Naive thymus-derived CD8-positive, alpha-beta T cell (primary cell): ENCODE measurements at regions not wholly inside any gene's neighbourhood (a gene's known extent, or its start where the extent isn't known, plus 50 kb on each side); places are given as distances from the start of the nearest gene placed in this dataset.
A peak's percentile ranks its signal among the peaks of the same experiment; 100 is the strongest.

ENCODE experiments used
- ATAC-seq, 2 donors: fragments of 150-1000 bp; cut with Tn5 transposase in 1 of 2; sonication (Bioruptor Pico), chemical (Tn5 transposase) in 1 of 2; 1 replicate in 1 of 2; 2 replicates in 1 of 2; pipeline ENCODE4 v1.10.0; 2021; ENCODE audit warnings: mild to moderate bottlenecking in 2 of 2, moderate library complexity in 2 of 2
- POLR2A ChIA-PET: fragments of 350-600 bp; sonication (Branson Sonifier 250); formaldehyde crosslinking; loops from one replicate; lab custom pipeline; 2021; ENCODE audit warnings: antibody characterized with exemption; lab: Charles Lee
- DNase-seq, 10 donors: peaks; one replicate each; pipeline versions ENCODE4 v3.0.0 to v3.0.0-alpha.2; 2020 to 2022
- H3K27ac Mint-ChIP-seq, 10 donors: one replicate each; pipeline ENCODE4 v1.8.0; 2020 to 2022; ENCODE audit warnings: mild to moderate bottlenecking in 10 of 10, mixed read lengths in 10 of 10, moderate library complexity in 4 of 10, inconsistent platforms in 1 of 10
- H3K27me3 Mint-ChIP-seq, 5 donors: one replicate each; pipeline ENCODE4 v1.8.0; 2021 to 2022; ENCODE audit warnings: mixed read lengths in 5 of 5
- H3K36me3 Mint-ChIP-seq, 3 donors: one replicate each; pipeline ENCODE4 v1.8.0; 2020 to 2022; ENCODE audit warnings: mixed read lengths in 3 of 3, mild to moderate bottlenecking in 2 of 3, inconsistent platforms in 1 of 3
- H3K4me1 Mint-ChIP-seq, 4 donors: one replicate each; pipeline ENCODE4 v1.8.0; 2021 to 2022; ENCODE audit warnings: mixed read lengths in 4 of 4
- H3K4me3 Mint-ChIP-seq, 10 donors: one replicate each; pipeline ENCODE4 v1.8.0; 2020 to 2022; ENCODE audit warnings: mild to moderate bottlenecking in 10 of 10, mixed read lengths in 10 of 10, moderate library complexity in 6 of 10, inconsistent platforms in 1 of 10
- H3K9me3 Mint-ChIP-seq, 9 donors: one replicate each; pipeline ENCODE4 v1.8.0; 2020 to 2022; ENCODE audit warnings: mixed read lengths in 9 of 9, mild to moderate bottlenecking in 3 of 9, inconsistent platforms in 1 of 9, moderate library complexity in 1 of 9

DNA sequence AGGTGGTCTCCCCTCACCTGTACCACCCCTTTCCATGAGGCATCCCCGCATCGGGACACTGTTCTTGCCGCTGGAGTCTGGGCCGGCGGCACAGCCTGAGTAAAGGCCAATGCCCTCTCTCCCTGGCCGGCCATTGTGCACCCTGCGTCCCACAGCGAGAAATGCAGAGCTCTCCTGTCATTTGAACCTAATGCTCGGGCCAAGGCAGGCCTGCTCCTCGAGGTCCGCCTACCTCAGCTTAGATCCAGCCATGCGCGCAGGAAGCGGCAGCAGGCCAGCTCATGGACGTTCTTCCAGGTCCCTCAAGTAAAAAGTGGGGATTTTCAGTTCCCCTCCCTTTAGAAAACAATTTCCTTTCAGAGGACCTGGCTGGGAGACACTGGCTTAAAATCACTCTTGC, 135.0 kb downstream of the HSD17B3 start:
- POLR2A ChIA-PET: no interaction called here
- Mint-ChIP-seq H3K4me3 (no peak overlapping the region), H3K27me3 (peaks cover 0 to 3% (median 0%) of the 10 kb centered on the region in 5 donors), H3K36me3 (peaks cover 0 to 3% (median 0%) of the 10 kb centered on the region in 3 donors), H3K4me1 (no peaks in the 10 kb centered on the region), H3K27ac (no peak overlapping the region), H3K9me3 (no peaks in the 10 kb centered on the region)
- DNase-seq (no peak), ATAC-seq (no peak)

DNA sequence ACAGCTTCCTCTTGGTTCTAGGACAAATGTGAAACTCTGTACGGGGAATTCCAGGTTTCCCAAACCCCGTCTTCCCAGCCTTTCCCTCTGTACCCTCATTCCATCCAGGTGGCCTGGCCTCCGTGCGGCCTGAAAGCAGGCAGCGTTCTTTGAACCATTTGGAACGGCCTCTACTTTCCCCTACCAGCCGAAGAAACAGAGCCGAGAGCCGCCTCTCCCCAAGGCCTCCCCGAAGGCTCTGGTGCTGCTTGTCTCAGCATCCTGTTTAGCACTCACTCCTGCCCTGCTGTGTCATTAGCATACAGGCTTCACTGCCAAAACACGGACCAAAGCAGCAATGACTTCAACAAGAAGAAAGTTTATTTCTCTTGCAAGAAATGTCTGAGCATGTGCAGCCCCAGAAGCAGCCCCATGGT, 137.7 kb downstream of the HSD17B3 start:
- POLR2A ChIA-PET: no interaction called here
- H3K27ac Mint-ChIP-seq: no peak overlapping the region

DNA sequence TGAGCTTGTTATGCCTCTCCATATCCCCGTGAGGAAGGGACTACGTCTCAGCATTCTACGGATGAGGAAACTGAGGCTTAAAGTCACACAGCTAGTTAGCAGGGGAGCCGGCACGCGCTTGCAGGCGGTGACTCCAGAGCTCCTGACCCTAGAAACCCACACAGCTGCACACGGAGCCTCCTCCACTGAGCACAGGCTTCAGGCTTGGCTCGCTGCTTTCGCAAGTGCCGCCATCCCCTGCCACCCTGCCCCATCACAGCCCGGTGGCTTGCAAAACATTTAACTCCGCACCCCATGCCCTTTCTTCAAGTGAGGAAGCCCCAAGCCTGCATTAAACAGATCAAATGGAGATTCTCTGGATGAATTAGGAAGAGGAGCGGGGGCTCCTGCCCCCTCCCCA, 138.3 kb downstream of the HSD17B3 start:
- ATAC-seq (no peak), DNase-seq (no peak)
- POLR2A ChIA-PET: interaction anchor here (0.6 kb wide), 1 partner anchor 59 kb away, joined by 3 read pairs; no protein-coding TSS in a partner anchor
- Mint-ChIP-seq H3K4me1 (peaks cover 2 to 8% (median 7%) of the 10 kb centered on the region in 4 donors), H3K36me3 (peaks cover 0 to 3% (median 0%) of the 10 kb centered on the region in 3 donors), H3K27me3 (no peaks in the 10 kb centered on the region), H3K4me3 (no peak overlapping the region), H3K27ac (no peak overlapping the region), H3K9me3 (peaks cover 0 to 2% (median 0%) of the 10 kb centered on the region in 9 donors)

More for the DNA sequence above, 137.7 kb downstream of the HSD17B3 start:
- Mint-ChIP-seq H3K4me1 (peaks cover 0 to 2% (median 2%) of the 10 kb centered on the region in 4 donors), H3K4me3 (no peak overlapping the region), H3K36me3 (peaks cover 0 to 3% (median 0%) of the 10 kb centered on the region in 3 donors), H3K9me3 (peaks cover 0 to 2% (median 0%) of the 10 kb centered on the region in 9 donors), H3K27me3 (no peaks in the 10 kb centered on the region)
- no peak for DNase-seq
- no peak for ATAC-seq

GRCh38 chr9:96163161-96163560, 138.8 kb downstream of the HSD17B3 start:
- Mint-ChIP-seq H3K4me1 (peaks cover 4 to 12% (median 11%) of the 10 kb centered on the region in 4 donors), H3K4me3 (no peak overlapping the region), H3K9me3 (peaks cover 0 to 2% (median 0%) of the 10 kb centered on the region in 9 donors), H3K36me3 (peaks cover 0 to 3% (median 0%) of the 10 kb centered on the region in 3 donors), H3K27ac (no peak overlapping the region), H3K27me3 (no peaks in the 10 kb centered on the region)
- POLR2A ChIA-PET: interaction anchor here (0.6 kb wide), 1 partner anchor 58 kb away, joined by 3 read pairs; no protein-coding TSS in a partner anchor
- ATAC-seq: no peak
- DNase-seq: no peak

DNA sequence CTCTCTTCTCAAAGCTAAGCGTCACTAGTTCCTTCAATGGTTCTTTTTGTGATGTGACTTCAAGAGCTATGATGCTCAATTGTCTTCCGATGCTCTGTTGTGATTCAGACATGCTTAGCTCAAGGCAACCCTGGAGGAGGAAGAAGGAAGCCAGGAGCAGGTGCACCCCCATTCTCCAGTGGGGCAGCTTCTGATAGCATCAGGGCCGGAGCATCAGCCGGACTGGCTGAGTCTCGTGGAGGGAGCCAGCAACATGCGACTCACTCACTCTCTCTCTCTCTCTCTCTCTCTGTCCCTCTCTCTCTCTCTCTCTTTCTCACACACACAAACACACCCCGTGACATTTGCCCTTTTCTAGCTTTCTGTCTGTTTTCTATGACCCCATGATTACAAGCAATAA, 140.2 kb downstream of the HSD17B3 start:
- H3K4me3 Mint-ChIP-seq: no peak overlapping the region
- peak overlapping the region in 1 of 10 donors; percentile 12 for H3K27ac Mint-ChIP-seq
- peaks cover 7 to 19% (median 16%) of the 10 kb centered on the region in 4 donors for H3K4me1 Mint-ChIP-seq
- no peak for DNase-seq
- ATAC-seq: no peak
- H3K36me3 Mint-ChIP-seq: no peaks in the 10 kb centered on the region
- peaks cover 0 to 2% (median 0%) of the 10 kb centered on the region in 9 donors for H3K9me3 Mint-ChIP-seq
- H3K27me3 Mint-ChIP-seq: peaks cover 0 to 6% (median 0%) of the 10 kb centered on the region in 5 donors
- POLR2A ChIA-PET: no interaction called here

GRCh38 chr9:96160866-96161265, 141.1 kb downstream of the HSD17B3 start:
- ATAC-seq: no peak
- POLR2A ChIA-PET: no interaction called here
- peaks cover 0 to 9% (median 0%) of the 10 kb centered on the region in 5 donors for H3K27me3 Mint-ChIP-seq
- H3K36me3 Mint-ChIP-seq: no peaks in the 10 kb centered on the region
- H3K4me3 Mint-ChIP-seq: no peak overlapping the region
- peaks cover 7 to 21% (median 16%) of the 10 kb centered on the region in 4 donors for H3K4me1 Mint-ChIP-seq
- no peak for DNase-seq
- H3K9me3 Mint-ChIP-seq: peaks cover 0 to 2% (median 0%) of the 10 kb centered on the region in 9 donors
- H3K27ac Mint-ChIP-seq: no peak overlapping the region

- POLR2A ChIA-PET: no interaction called here
- ATAC-seq (no peak), DNase-seq (no peak)
- Mint-ChIP-seq H3K4me1 (peaks cover 7 to 21% (median 16%) of the 10 kb centered on the region in 4 donors), H3K27me3 (peaks cover 0 to 9% (median 0%) of the 10 kb centered on the region in 5 donors), H3K27ac (no peak overlapping the region), H3K9me3 (peaks cover 0 to 2% (median 0%) of the 10 kb centered on the region in 9 donors), H3K36me3 (no peaks in the 10 kb centered on the region), H3K4me3 (no peak overlapping the region)
These were observed 141.8 kb downstream of the HSD17B3 start for GRCh38 chr9:96160168-96160567.

- H3K27ac Mint-ChIP-seq: no peak overlapping the region
- no peak for ATAC-seq
- H3K36me3 Mint-ChIP-seq: no peaks in the 10 kb centered on the region
These were observed 142.4 kb downstream of the HSD17B3 start for GRCh38 chr9:96159596-96159995.

DNA sequence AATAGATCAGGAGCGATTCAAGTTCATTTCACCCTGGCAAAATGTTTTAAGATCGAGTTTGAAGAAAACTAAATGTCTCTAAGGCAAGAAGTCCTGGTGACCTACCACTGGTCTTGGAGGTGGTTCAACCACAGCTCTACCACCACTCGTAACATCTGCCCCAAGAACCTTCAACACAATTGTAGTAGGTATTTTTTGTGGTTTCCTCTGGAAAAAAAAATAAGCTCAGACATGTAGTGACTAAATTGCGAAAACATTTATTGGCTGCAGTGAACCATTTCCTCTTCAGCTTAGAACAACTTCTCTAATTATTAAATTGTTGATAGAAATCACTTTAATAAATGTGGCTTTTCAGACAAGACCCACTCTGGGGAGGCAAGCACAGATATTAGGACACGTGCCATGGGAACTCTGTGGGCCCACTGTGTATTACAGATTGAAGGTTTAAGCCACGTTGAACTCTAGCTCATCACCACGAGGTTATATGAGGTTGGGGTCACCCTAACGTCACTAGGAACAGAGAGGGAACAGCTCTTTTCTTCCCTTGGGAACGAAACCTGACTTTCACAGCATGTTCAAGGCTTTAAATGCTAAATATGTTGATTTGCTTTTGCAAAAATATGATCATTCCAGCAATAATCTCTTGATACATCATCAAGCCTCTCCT, 142.9 kb downstream of the HSD17B3 start:
- Mint-ChIP-seq H3K36me3 (no peaks in the 10 kb centered on the region), H3K27me3 (peaks cover 0 to 9% (median 0%) of the 10 kb centered on the region in 5 donors), H3K4me3 (no peak overlapping the region), H3K4me1 (peaks cover 7 to 21% (median 16%) of the 10 kb centered on the region in 4 donors), H3K9me3 (peaks cover 0 to 2% (median 0%) of the 10 kb centered on the region in 9 donors), H3K27ac (no peak overlapping the region)
- POLR2A ChIA-PET: no interaction called here
- DNase-seq (no peak), ATAC-seq (no peak)

More at GRCh38 chr9:96159596-96159995, 142.4 kb downstream of the HSD17B3 start:
- peaks cover 7 to 21% (median 16%) of the 10 kb centered on the region in 4 donors for H3K4me1 Mint-ChIP-seq
- peaks cover 0 to 2% (median 0%) of the 10 kb centered on the region in 9 donors for H3K9me3 Mint-ChIP-seq
- H3K27me3 Mint-ChIP-seq: peaks cover 0 to 9% (median 0%) of the 10 kb centered on the region in 5 donors
- DNase-seq: no peak
- H3K4me3 Mint-ChIP-seq: no peak overlapping the region
- POLR2A ChIA-PET: no interaction called here

- POLR2A ChIA-PET: no interaction called here
- H3K4me1 Mint-ChIP-seq: peaks cover 7 to 21% (median 16%) of the 10 kb centered on the region in 4 donors
- H3K9me3 Mint-ChIP-seq: peaks cover 0 to 2% (median 0%) of the 10 kb centered on the region in 9 donors
- H3K27me3 Mint-ChIP-seq: peaks cover 0 to 9% (median 0%) of the 10 kb centered on the region in 5 donors
- no peak overlapping the region for H3K27ac Mint-ChIP-seq
- no peak overlapping the region for H3K4me3 Mint-ChIP-seq
- no peaks in the 10 kb centered on the region for H3K36me3 Mint-ChIP-seq
- DNase-seq: no peak
- ATAC-seq: no peak
These were observed 143.8 kb downstream of the HSD17B3 start for GRCh38 chr9:96158147-96158546.

GRCh38 chr9:96157675-96158074, 144.3 kb downstream of the HSD17B3 start:
- DNase-seq (no peak), ATAC-seq (no peak)
- peak overlapping the region in 1 of 10 donors; percentile 46 for H3K27ac Mint-ChIP-seq
- H3K36me3 Mint-ChIP-seq: no peaks in the 10 kb centered on the region
- POLR2A ChIA-PET: no interaction called here
- H3K27me3 Mint-ChIP-seq: peaks cover 0 to 9% (median 4%) of the 10 kb centered on the region in 5 donors
- H3K4me3 Mint-ChIP-seq: no peak overlapping the region
- H3K4me1 Mint-ChIP-seq: peaks cover 7 to 21% (median 16%) of the 10 kb centered on the region in 4 donors
- peaks cover 0 to 2% (median 0%) of the 10 kb centered on the region in 9 donors for H3K9me3 Mint-ChIP-seq

- no peak overlapping the region for H3K4me3 Mint-ChIP-seq
These were observed 145.6 kb downstream of the HSD17B3 start for GRCh38 chr9:96156171-96156974.

More at GRCh38 chr9:96156171-96156974, 145.6 kb downstream of the HSD17B3 start:
- H3K36me3 Mint-ChIP-seq: no peaks in the 10 kb centered on the region
- POLR2A ChIA-PET: no interaction called here
- H3K27ac Mint-ChIP-seq: no peak overlapping the region
- peaks cover 0 to 1% (median 0%) of the 10 kb centered on the region in 9 donors for H3K9me3 Mint-ChIP-seq
- H3K27me3 Mint-ChIP-seq: peaks cover 0 to 9% (median 4%) of the 10 kb centered on the region in 5 donors
- peaks cover 7 to 21% (median 16%) of the 10 kb centered on the region in 4 donors for H3K4me1 Mint-ChIP-seq
- ATAC-seq (no peak), DNase-seq (no peak)
